ENCODE measurements at regions not wholly inside any gene's neighbourhood (a gene's known extent, or its start where the extent isn't known, plus 50 kb on each side); places are given as distances from the start of the nearest gene placed in this dataset.

DNA sequence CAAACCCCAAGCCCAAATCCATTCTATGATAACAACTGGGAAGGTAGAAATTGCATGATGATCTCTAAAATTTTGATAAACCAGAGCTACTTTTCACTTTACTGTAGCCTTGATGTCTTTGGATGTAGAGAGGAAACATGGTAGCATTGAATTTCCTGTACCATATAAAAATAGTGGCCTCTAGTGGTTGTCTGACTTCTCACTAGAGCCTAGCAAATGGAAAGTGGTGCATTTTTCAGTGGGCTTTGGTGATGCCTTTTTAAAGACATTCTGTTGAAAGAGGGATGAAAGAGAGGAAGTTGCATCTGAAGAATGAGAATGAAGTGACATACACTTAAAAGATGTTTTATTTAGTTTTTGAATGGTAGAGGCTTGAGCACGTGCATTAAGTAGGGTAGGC is 662.2 kb downstream of the XIRP2 start:
- TF ChIP-seq CTCF (IDR thresholded peaks at IDR 0.05; ENCODE audit: low read length) (peak; percentile 57), EZH2 (optimal IDR thresholded peaks at IDR 0.05; ENCODE audit: low read depth, low read length) (no peak), EZH2phosphoT487 (IDR thresholded peaks at IDR 0.05; ENCODE audit: low read length) (no peak)

Measured in MM.1S (cell line).